Fibroblast of the conjunctiva (primary cell): ENCODE measurements at regions not wholly inside any gene's neighbourhood (a gene's known extent, or its start where the extent isn't known, plus 50 kb on each side); places are given as distances from the start of the nearest gene placed in this dataset.

ENCODE experiments used
- DNase-seq: peaks from one replicate; pipeline ENCODE4 v3.0.0-alpha.2; 2010; ENCODE audit warnings: low read depth

DNA sequence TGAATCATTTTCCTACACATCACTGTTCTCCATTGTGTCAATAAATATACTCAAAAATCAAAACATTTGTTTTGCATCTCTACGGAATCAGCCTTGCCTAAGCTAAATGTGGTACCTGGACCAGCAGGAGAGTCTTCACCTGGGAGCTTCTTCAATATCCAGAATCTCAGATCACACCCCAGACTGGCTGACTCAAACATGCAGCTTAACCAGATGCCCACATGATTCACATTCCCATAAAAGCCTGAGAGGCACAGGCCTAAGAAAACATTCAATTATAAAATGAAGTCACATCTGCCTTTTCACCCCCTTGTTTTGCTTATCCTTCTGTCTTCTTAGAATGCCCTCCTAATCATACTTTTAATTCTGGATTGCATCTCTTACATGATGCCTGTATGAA is 1045.5 kb upstream of the NXPH2 start:
- no peak for DNase-seq

- no peak for DNase-seq
Observed at GRCh38 chr2:139819273-139819796, 1039.1 kb upstream of the NXPH2 start.

DNA sequence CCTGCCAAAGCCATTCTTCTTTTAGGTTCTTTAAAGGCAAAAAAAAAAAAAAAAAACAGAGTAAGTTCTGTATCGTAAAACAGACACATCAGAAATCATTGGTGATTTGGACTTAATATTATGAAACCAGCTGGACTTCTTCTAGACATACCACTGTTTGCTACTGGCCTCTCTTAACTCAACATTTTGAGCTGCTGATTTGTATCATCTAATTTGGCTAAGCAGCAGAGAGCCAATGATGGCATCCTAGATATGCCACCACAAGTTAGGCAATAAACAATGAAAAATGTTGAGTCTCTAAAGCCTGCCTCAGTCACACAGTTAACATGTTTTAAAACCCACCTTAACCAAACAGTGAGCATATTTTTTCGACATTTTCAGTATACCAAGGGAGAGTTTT is 1034.3 kb upstream of the NXPH2 start:
- no peak for DNase-seq

- no peak for DNase-seq
Observed at GRCh38 chr2:139813340-139813739, 1033.2 kb upstream of the NXPH2 start.

GRCh38 chr2:139805441-139805840 is 1025.3 kb upstream of the NXPH2 start:
- no peak for DNase-seq

DNA sequence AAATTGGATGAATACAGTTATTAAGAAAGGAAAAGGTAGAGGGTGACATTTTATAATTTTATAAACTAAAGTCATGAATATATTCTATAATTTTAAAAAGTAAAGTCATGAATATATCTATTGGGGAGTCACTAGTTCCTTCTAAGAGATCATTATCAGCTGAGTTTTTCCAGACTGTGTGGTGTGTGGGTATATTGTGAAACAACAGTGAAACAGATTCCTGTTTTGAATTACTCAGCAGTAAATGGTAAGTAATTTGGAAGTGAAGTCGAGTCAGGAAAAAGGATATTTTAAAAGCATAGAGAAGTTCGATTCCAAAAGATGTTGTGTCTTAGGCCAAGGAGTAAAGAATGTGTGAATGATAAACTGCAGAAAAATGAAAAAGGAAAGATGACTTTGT is 1018.2 kb upstream of the NXPH2 start:
- no peak for DNase-seq

DNA sequence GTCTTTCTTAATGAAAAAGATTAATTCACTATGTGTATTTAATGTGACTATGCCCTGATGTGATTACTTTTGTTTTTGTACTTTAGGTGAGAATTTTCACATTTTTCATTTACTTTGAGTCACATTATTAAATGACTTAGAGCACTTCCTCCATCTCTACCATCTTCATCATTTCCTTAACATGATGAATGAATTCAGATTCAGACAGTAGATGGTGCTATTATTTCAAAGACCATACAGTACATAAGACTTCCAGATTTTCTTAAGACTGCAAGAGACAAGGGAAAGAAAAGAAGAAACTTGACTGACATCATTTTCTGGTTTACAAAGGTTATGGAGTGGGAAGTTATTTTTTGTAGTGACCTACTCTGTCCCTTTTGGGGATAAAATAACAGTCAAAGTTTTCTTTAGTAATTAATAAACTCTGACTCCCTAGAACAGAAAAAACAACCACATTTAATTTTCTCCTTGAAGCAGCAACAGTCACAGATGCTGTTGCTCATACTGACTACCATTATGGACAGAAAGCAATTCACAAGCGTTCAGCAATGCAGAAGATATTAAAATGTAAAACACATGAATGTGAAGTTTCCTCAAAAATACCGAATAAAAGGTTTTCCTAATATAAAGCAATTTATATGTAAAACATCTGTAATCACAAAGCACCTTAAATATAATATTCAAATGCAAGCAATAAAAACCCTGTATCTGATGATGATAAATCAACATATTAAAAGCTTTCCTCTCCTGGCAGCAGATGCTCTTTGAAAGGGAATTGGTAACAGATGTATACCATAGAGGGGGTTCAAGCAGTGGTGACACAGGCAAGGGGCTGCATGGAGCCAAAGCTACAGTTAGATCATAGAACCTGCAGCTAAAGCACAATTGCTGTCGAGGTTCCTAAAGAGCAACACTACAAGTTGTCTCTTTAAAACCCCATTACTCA is 1010.9 kb upstream of the NXPH2 start:
- peak; percentile 27 for DNase-seq

DNA sequence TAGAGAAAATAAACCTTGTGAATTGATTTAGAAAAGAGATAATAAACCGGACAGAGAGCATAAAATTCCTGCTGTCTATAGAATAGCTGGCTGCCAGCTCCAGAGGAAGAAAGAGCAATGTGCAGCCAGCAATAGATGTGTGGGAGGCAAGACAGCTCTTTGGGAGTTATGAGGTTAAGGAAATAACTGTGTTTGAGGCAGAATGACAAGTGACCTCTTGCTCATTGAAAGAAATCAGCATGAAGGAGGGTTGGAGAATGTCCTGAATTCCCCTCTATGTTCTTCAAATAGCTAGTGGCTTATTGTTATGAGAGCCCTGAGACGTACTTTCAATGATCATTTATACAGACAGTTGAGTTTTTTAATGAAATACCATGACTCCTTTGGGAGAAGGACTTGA is 1009.9 kb upstream of the NXPH2 start:
- DNase-seq = no peak

- no peak for DNase-seq
Observed at GRCh38 chr2:139778732-139779131, 998.5 kb upstream of the NXPH2 start.

DNA sequence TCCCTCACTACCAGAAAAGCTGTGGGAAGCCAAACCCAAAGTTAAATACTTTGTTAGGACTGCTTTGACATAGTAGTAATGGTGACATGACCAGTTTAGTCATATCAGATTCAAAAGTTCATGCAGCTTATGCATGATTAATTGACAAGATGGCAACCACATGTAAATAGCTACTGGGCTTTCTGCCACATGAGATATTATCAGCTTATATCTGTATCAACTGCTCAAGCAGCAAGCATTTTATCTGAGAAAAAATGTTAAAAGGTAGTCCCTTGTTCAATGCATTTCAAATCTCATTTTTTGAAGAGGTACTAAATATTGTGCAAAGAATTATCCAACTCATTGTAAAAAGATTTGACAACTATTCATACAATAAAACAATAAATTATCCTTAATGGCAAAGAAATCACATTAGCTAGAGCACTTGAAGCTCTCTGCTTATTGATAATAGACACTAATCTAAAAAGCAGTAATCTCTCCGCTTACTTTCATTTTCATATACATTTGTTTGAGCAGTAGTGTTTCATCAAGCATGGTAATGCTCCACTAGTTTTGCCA is 993.6 kb upstream of the NXPH2 start:
- DNase-seq = no peak

DNA sequence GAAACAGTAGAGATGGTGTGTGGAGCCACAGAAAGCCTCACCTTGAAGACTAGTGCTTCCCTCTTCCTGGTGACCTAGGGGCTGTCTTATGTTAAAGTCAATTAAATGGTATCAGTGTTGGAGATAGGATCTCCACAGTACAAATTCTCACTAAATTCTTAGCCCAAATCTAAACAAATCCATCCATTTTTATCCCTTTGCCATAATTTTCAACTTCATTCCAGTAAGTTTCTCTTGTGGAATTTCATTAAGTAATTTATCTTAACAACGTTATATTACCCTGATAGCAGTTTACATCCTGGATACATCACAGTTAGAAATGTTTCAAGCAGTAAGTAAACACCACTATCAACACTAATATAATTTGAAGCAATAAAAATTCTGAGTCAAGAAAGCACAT is 989.4 kb upstream of the NXPH2 start:
- no peak for DNase-seq

GRCh38 chr2:139763705-139764104 is 983.5 kb upstream of the NXPH2 start:
- no peak for DNase-seq

- no peak for DNase-seq
Observed at GRCh38 chr2:139759000-139759505, 978.9 kb upstream of the NXPH2 start.

DNA sequence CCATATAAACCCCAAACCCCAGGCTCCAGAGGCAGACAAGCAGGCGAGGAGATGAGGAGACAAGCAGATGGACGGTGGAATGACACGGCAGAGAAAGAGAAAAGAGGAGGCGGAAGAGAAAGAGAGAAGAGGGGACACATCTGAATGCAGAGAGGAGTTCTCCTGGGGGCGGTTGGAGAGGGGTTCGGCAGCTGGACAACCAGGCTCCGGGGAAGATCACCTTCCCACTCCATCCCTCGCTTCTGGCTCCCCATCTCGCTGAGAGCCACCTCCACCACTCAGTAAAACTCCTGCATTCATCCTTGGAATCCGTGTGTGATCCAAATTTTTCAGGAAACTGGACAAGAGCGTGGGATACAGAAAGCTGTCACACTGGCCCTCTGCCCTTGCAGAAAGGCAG is 966.7 kb upstream of the NXPH2 start:
- no peak for DNase-seq

DNA sequence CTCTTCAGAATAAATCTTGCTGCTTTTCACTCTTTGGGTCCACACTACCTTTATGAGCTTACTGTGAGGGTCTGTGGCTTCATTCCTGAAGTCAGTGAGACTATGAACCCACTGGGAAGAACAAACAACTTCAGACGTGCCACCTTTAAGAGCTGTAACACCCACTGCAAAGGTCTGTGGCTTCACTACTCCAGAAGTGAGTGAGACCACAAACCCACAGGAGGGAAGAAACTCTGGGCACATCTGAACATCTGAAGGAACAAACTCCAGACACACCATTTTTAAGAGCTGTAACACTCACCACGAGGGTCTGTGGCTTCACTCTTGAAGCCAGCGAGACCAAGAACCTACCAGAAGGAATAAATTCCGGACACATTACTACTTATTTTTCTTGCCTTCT is 964.1 kb upstream of the NXPH2 start:
- DNase-seq = no peak

DNA sequence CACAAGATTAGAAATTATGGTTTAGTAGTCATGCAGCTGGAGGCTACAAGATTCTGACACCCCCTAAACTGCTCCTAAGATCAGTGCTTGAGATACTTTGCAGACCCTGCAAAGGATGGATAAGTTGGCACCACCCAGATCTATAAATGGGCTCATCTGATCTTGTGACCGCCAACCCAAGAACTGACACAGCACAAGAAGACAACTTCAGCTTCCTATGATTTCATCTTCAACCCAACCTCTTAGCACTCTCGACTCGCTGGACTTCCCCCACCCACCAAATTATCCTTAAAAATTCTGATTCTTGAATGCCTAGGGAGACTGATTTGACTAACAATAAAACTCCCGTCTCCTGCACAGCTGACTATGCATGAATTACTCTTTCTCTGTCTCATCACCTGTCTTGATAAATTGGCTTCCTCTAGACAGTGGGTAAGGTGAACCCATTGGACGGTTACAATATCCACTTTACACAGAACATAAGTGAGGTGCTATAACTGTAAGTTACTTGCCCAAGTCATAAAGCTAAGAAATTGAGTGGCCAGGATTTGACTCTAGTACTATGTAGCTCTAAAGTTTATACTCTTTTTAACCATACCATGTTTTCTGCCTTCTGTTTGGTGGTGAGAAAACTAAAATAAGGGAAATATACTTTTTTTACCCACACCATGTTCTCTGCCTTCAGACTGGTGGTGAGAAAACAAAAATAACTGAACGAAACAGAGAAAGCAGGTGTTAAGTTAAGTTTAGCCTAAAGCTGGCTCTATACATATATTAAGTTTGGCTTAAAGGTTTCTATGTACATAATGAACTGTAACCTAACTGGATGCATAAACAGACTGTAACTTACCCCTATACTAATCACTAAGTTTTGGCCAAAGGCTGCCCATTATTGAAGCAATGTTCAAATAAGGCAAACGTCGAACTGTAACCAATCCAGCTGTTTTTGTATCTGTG is 962.3 kb upstream of the NXPH2 start:
- DNase-seq = no peak

DNA sequence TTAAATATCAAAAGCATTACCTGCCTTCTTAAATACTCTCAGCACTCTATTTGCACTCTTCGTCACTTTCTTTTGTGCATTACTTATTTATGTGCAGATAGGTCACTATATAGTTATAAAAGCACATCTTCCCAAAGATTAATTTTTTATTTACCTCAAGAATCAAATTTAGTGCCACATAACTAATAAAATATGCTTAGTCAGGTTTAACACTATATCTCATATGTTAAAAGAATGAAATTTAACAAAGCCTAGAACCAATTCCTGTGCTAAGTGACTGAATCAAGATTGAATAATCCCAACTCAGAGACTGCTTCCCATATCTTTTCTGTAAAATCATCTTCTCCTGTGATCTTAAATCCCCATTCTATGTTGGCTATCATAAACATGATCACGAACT is 957.5 kb upstream of the NXPH2 start:
- no peak for DNase-seq

- DNase-seq = no peak
Observed at GRCh38 chr2:139730197-139730596, 950.0 kb upstream of the NXPH2 start.

DNA sequence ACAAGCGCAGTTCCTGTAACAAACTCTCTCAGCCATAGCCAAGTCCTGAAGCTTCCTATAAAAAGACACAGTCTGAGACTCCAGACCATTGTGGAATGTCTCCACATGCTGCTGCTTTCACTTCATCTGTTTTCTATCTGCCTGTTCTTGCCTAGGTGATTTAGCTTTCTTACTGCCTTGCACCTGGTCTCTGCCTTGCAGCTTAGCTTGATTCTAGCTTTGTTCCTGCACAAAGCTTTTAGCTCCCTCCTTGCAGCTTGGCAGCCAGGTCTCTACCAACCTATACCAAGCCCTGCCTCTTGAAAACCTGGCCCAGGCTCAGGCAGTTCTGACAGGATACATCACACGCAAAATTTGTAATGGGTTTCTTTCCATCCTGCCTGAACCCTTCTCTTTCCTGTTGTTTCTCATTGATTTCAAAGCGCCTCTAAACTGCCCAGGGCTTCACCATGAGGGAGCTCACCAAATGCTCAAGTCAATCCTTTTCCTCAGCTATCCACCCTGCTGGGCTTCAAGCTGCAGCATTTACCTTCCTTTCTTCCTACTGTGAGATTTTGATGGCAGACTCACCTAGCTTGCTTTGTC is 941.3 kb upstream of the NXPH2 start:
- no peak for DNase-seq

DNA sequence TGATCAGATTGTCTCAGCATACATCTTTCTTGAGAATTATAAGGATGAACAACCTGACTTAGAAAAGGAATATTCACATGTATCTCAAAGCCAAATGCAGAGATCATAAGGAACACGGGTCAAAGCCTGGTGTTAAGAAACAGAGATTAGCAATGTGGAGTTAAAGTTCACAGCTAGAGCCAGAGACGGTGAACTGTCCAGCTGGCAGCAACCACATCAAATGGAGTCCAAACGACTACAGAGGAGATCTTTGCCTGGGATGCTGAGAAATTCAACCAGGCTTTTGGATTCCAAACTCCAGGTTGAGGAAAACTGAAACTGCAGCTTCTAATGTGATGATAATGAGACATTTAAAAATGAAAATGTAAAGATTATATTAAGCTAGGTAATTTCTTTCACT is 939.9 kb upstream of the NXPH2 start:
- no peak for DNase-seq

DNA sequence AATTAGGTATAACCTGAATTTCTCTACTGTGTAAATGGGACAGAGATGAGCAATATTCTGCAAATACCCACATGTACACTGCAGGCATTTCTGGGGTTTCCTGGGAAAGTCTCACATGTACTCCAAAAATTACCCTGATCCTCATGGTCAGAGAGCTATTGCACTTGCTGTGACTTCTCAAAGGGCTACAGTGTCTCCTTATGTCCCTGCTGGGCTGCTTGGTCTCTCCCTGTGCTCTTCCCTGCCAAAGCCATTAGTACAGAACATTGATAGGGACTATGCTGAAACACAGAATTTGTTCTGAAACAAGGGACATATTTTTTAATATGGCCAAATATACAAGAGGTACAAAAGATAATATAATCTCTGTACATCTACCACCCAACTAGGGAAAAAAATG is 924.4 kb upstream of the NXPH2 start:
- DNase-seq = no peak

DNA sequence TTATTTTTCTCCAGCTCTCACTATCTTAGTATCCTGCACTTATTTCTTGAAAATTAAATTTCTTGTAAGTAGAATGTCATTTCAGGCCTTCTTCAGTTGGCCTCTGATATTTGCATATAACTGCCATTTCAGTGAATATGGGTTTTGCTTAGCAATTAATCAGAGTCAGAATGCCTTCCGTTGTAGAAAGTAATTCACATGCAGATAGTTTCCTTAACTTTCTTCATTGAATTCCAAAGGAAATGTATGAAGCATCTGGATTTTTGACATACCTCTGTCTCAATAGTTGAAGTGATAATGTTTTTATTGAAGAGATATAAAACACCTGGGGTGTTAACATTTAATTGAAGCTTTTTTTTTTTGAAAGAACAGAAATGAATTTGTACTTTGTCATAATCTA is 914.1 kb upstream of the NXPH2 start:
- DNase-seq = no peak
